ENCODE measurements at regions not wholly inside any gene's neighbourhood (a gene's known extent, or its start where the extent isn't known, plus 50 kb on each side); places are given as distances from the start of the nearest gene placed in this dataset.

GRCh38 chr2:225326969-225327368 is 72.5 kb upstream of the NYAP2 start:
- Histone ChIP-seq H3K56ac (ENCODE audit: insufficient read length, low read depth, low read length) (no peak overlapping the region), H3K79me2 (ENCODE audit: insufficient read depth, low read length) (no peaks in the 10 kb centered on the region), H2BK20ac (ENCODE audit: low read depth, low read length, poor library complexity, severe bottlenecking) (no peak overlapping the region), H2BK12ac (ENCODE audit: insufficient read length, low read depth, low read length) (no peak overlapping the region), H2AK5ac (ENCODE audit: insufficient read length, low read length) (no peak overlapping the region), H2BK120ac (ENCODE audit: low read depth, low read length, poor library complexity, severe bottlenecking) (no peak overlapping the region), H3K14ac (ENCODE audit: insufficient read depth, low read length) (no peak overlapping the region; the same call in 1 of the 2 replicates), H3K4me2 (ENCODE audit: insufficient read depth, insufficient read length, low read length) (no peak overlapping the region), H4K20me1 (ENCODE audit: control insufficient read depth, insufficient read depth, insufficient read length) (no peaks in the 10 kb centered on the region), H3K9ac (ENCODE audit: extremely low read depth, insufficient read length, low read length) (no peak overlapping the region), H3K23ac (ENCODE audit: insufficient read length, low read depth, low read length) (no peak overlapping the region), H3K27ac (ENCODE audit: insufficient read length, low read depth, low read length) (no peak overlapping the region), H4K8ac (replicated peaks; ENCODE audit: insufficient read length, low read depth, low read length) (no peak overlapping the region), H3K4me1 (ENCODE audit: insufficient read depth, low read length) (no peaks in the 10 kb centered on the region), H2BK5ac (ENCODE audit: insufficient read length, low read length) (no peak overlapping the region), H3K18ac (ENCODE audit: insufficient read length, low read depth, low read length) (no peak overlapping the region), H3K23me2 (ENCODE audit: insufficient read length, low read depth, low read length, poor library complexity, severe bottlenecking) (no peaks in the 10 kb centered on the region), H4K5ac (ENCODE audit: insufficient read length, low read depth, low read length) (no peak overlapping the region), H3K9me3 (ENCODE audit: control insufficient read depth, low read depth, low read length) (no peaks in the 10 kb centered on the region), H3K79me1 (ENCODE audit: insufficient read depth, low read depth, low read length, poor library complexity, severe bottlenecking) (no peaks in the 10 kb centered on the region), H3K4ac (ENCODE audit: low read depth, low read length) (no peak overlapping the region), H4K91ac (ENCODE audit: insufficient read length, low read depth, low read length) (no peak overlapping the region), H3K27me3 (ENCODE audit: insufficient read depth, low read length) (no peaks in the 10 kb centered on the region), H2AFZ (ENCODE audit: low read length) (no peak overlapping the region), H3T11ph (ENCODE audit: low read length) (no peak overlapping the region), H2BK15ac (ENCODE audit: low read depth, low read length) (no peak overlapping the region)
- H3K9me3 Mint-ChIP-seq, result no peaks in the 10 kb centered on the region; a peak in 3 of 5 replicates
- no peak overlapping the region for H3K4me3 Mint-ChIP-seq
- TF ChIP-seq CTCF (conservative IDR thresholded peaks at IDR 0.05), result no peak
- H3K27ac Mint-ChIP-seq, result 0 out of 7 replicates have a peak overlapping the region, but pooled peaks of 1 of the 3 experiments have one; percentile 5
- no CpG with 5 or more reads among the region's 1 CpG for WGBS (ENCODE audit: extremely low coverage, insufficient read length, low lambda C conversion rate)
- 0 out of 7 replicates have a peak, but pooled peaks cover 0 to 1% (median 0%) of the 10 kb centered on the region in 3 experiments for H3K36me3 Mint-ChIP-seq (ENCODE audit: insufficient read depth in 1 of 3, low read depth in 3 of 3)
- H3K27me3 Mint-ChIP-seq (ENCODE audit: low read depth), result no peaks in the 10 kb centered on the region
- peak; percentile 28 for DNase-seq
- no peaks in the 10 kb centered on the region for H3K4me1 Mint-ChIP-seq
